Liver (tissue), 3 donors: ENCODE measurements at regions not wholly inside any gene's neighbourhood (a gene's known extent, or its start where the extent isn't known, plus 50 kb on each side); places are given as distances from the start of the nearest gene placed in this dataset.

Source experiments
- CTCF ChIP-seq: fragments of 150-350 bp; IDR thresholded peaks from 2 replicates; pipeline ENCODE4 v1.5.1; 2017; ENCODE audit warnings: improper control_type of control experiment, low read depth, low read length; ENCODE audit not compliant: missing input control
- JUND ChIP-seq, 2 donors: IDR thresholded peaks; 2 replicates each; pipeline ENCODE4 v1.6.1; 2016; ENCODE audit warnings: antibody characterized with exemption in 2 of 2
- SP1 ChIP-seq: IDR thresholded peaks from 2 replicates; pipeline ENCODE4 v1.6.1; 2018; ENCODE audit warnings: antibody characterized with exemption, mild to moderate bottlenecking
- TAF1 ChIP-seq: conservative IDR thresholded peaks from 2 replicates; pipeline ENCODE4 v1.6.1; 2016; ENCODE audit warnings: antibody characterized with exemption, mild to moderate bottlenecking
- TF ChIP-seq, protein P1 (sequence below): IDR thresholded peaks from 2 replicates; pipeline ENCODE4 v1.6.1; 2016; ENCODE audit warnings: antibody characterized with exemption, mild to moderate bottlenecking
- donor health status: healthy.
- donor health status: healthy.

- TF ChIP-seq CTCF: no peak
- no peak for TF ChIP-seq SP1
- TF ChIP-seq TAF1: no peak
- TF ChIP-seq JUND (IDR thresholded peaks at IDR 0.05): no peak
- TF ChIP-seq, protein P1, sequence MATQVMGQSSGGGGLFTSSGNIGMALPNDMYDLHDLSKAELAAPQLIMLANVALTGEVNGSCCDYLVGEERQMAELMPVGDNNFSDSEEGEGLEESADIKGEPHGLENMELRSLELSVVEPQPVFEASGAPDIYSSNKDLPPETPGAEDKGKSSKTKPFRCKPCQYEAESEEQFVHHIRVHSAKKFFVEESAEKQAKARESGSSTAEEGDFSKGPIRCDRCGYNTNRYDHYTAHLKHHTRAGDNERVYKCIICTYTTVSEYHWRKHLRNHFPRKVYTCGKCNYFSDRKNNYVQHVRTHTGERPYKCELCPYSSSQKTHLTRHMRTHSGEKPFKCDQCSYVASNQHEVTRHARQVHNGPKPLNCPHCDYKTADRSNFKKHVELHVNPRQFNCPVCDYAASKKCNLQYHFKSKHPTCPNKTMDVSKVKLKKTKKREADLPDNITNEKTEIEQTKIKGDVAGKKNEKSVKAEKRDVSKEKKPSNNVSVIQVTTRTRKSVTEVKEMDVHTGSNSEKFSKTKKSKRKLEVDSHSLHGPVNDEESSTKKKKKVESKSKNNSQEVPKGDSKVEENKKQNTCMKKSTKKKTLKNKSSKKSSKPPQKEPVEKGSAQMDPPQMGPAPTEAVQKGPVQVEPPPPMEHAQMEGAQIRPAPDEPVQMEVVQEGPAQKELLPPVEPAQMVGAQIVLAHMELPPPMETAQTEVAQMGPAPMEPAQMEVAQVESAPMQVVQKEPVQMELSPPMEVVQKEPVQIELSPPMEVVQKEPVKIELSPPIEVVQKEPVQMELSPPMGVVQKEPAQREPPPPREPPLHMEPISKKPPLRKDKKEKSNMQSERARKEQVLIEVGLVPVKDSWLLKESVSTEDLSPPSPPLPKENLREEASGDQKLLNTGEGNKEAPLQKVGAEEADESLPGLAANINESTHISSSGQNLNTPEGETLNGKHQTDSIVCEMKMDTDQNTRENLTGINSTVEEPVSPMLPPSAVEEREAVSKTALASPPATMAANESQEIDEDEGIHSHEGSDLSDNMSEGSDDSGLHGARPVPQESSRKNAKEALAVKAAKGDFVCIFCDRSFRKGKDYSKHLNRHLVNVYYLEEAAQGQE: no peak
Measured at GRCh38 chr5:34525761-34526160, 130.4 kb upstream of the RAI14 start.
